ENCODE measurements at regions not wholly inside any gene's neighbourhood (a gene's known extent, or its start where the extent isn't known, plus 50 kb on each side); places are given as distances from the start of the nearest gene placed in this dataset.

DNA sequence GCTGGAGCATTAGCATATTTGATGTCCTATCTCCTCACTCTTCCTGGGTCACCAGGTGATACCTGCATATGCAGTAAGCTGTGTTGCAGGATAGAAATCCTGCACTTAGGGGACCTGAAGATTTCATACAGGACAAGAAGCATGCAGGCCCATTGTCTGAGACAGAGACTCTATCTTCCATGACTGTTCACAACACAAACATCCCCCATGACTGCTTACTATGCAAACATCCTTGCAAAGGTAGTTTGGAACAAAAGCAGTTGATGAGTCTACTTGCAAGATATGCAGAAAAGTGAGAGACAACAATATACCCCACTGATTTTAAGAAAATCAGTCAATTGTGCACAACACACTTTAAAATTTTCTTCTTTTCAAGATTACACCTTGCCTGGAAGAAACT lies 108.6 kb upstream of the ZEB2 start:
- TF ChIP-seq, protein P1, sequence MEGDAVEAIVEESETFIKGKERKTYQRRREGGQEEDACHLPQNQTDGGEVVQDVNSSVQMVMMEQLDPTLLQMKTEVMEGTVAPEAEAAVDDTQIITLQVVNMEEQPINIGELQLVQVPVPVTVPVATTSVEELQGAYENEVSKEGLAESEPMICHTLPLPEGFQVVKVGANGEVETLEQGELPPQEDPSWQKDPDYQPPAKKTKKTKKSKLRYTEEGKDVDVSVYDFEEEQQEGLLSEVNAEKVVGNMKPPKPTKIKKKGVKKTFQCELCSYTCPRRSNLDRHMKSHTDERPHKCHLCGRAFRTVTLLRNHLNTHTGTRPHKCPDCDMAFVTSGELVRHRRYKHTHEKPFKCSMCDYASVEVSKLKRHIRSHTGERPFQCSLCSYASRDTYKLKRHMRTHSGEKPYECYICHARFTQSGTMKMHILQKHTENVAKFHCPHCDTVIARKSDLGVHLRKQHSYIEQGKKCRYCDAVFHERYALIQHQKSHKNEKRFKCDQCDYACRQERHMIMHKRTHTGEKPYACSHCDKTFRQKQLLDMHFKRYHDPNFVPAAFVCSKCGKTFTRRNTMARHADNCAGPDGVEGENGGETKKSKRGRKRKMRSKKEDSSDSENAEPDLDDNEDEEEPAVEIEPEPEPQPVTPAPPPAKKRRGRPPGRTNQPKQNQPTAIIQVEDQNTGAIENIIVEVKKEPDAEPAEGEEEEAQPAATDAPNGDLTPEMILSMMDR (IDR thresholded peaks at IDR 0.05; ENCODE audit: insufficient read depth, low read depth, low read length) = no peak
- no peak for TF ChIP-seq EZH2 (IDR thresholded peaks at IDR 0.05; ENCODE audit: insufficient read depth, low read length)

Data from astrocyte (in vitro differentiated cells and primary cell).